SK-N-SH (cell line): ENCODE measurements at regions not wholly inside any gene's neighbourhood (a gene's known extent, or its start where the extent isn't known, plus 50 kb on each side); places are given as distances from the start of the nearest gene placed in this dataset.

Experiments
- CTCF ChIP-seq: fragments of 200-600 bp; sonication (generic); IDR thresholded peaks from 2 replicates; pipeline ENCODE4 v1.6.1; 2017; ENCODE audit warnings: antibody characterized with exemption, mild to moderate bottlenecking, moderate library complexity
- EP300 ChIP-seq, 2 experiments: IDR thresholded peaks; 2 replicates each; pipeline versions ENCODE4 v1.4.0 to v1.6.1; 2012; ENCODE audit warnings: borderline replicate concordance in 1 of 2, low read depth in 1 of 2, low read length in 1 of 2

GRCh38 chr17:71444078-71444477, 676.7 kb upstream of the SOX9 start:
- TF ChIP-seq CTCF = no peak
- no peak for TF ChIP-seq EP300 (IDR thresholded peaks at IDR 0.05; ENCODE audit: borderline replicate concordance in 1 of 2, low read depth in 1 of 2, low read length in 1 of 2)
